ENCODE measurements at regions not wholly inside any gene's neighbourhood (a gene's known extent, or its start where the extent isn't known, plus 50 kb on each side); places are given as distances from the start of the nearest gene placed in this dataset.
"Not testable (repeated sequence)": the region's sequence is repeated elsewhere in the genome, so short reads cannot be mapped to it uniquely, and the experiment has no call there.

DNA sequence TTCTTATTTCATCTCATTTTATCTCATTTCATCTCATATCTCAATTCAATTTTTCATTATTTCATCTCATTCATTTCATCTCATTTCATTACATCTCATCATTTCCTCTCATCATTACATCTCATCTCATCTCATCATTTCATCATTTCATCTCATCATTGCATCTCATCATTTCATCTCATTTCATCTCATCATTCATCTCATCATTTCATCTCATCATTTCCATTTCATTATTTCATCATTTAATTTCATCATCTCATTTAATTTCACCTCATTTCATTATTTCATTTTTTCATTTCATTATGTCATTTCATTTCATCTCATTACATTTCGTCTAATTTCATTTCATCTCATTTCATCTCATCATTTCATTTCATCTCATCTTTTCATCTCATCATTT, 2867.8 kb downstream of the RPIA start:
- DNase-seq; H3K9me3 ChIP-seq (replicated peaks in 1 of 2; ENCODE audit: control insufficient read depth in 1 of 2, insufficient read depth in 1 of 2, low read length in 2 of 2); intact Hi-C loops (cut with micrococcal nuclease); H3K4me2 ChIP-seq (replicated peaks; ENCODE audit: extremely low read depth, low read length, poor library complexity, severe bottlenecking); H4K20me1 ChIP-seq (ENCODE audit: insufficient read depth, low read length); H3K79me2 ChIP-seq (ENCODE audit: insufficient read depth, low read length); H3K27ac Mint-ChIP-seq; H3K36me3 ChIP-seq (replicated peaks in 1 of 2; ENCODE audit: control insufficient read depth in 1 of 2, insufficient read depth in 2 of 2, low read length in 2 of 2); H3K9me3 Mint-ChIP-seq; H2AFZ ChIP-seq (ENCODE audit: insufficient read depth, low read depth, low read length, poor library complexity, severe bottlenecking); H3K4me1 ChIP-seq (ENCODE audit: control insufficient read depth in 1 of 2, insufficient read depth in 2 of 2, low read length in 2 of 2); H3K4me1 Mint-ChIP-seq; H3K27me3 ChIP-seq (ENCODE audit: control insufficient read depth in 2 of 2, insufficient read depth in 2 of 2, low read length in 2 of 2); H3K36me3 Mint-ChIP-seq; H3K9ac ChIP-seq (ENCODE audit: insufficient read depth, low read length, poor library complexity, severe bottlenecking); H3K27ac ChIP-seq (ENCODE audit: low read depth in 1 of 2, low read length in 2 of 2); H3K4me3 Mint-ChIP-seq; H3K27me3 Mint-ChIP-seq (ENCODE audit: low read depth in 3 of 3); H3K4me3 ChIP-seq (replicated peaks in 1 of 3; ENCODE audit: low read depth in 2 of 3, low read length in 3 of 3): not testable (repeated sequence)
- no CpG with 5 or more reads among the region's 1 CpG for WGBS (ENCODE audit: insufficient coverage)

GRCh38 chr2:91559886-91560614, 2868.6 kb downstream of the RPIA start:
- H3K27me3 Mint-ChIP-seq (ENCODE audit: low read depth in 3 of 3); H3K4me2 ChIP-seq (replicated peaks; ENCODE audit: extremely low read depth, low read length, poor library complexity, severe bottlenecking); H3K9ac ChIP-seq (ENCODE audit: insufficient read depth, low read length, poor library complexity, severe bottlenecking); H2AFZ ChIP-seq (ENCODE audit: insufficient read depth, low read depth, low read length, poor library complexity, severe bottlenecking); H3K4me3 Mint-ChIP-seq; H3K79me2 ChIP-seq (ENCODE audit: insufficient read depth, low read length); H3K9me3 ChIP-seq (replicated peaks in 1 of 2; ENCODE audit: control insufficient read depth in 1 of 2, insufficient read depth in 1 of 2, low read length in 2 of 2); H3K36me3 ChIP-seq (replicated peaks in 1 of 2; ENCODE audit: control insufficient read depth in 1 of 2, insufficient read depth in 2 of 2, low read length in 2 of 2); H3K27ac ChIP-seq (ENCODE audit: low read depth in 1 of 2, low read length in 2 of 2); H3K4me1 Mint-ChIP-seq; DNase-seq; H3K9me3 Mint-ChIP-seq; H4K20me1 ChIP-seq (ENCODE audit: insufficient read depth, low read length); intact Hi-C loops (cut with micrococcal nuclease); H3K27ac Mint-ChIP-seq; H3K4me1 ChIP-seq (ENCODE audit: control insufficient read depth in 1 of 2, insufficient read depth in 2 of 2, low read length in 2 of 2); H3K4me3 ChIP-seq (replicated peaks in 1 of 3; ENCODE audit: low read depth in 2 of 3, low read length in 3 of 3); H3K27me3 ChIP-seq (ENCODE audit: control insufficient read depth in 2 of 2, insufficient read depth in 2 of 2, low read length in 2 of 2); H3K36me3 Mint-ChIP-seq: not testable (repeated sequence)
- TF ChIP-seq, protein P1, sequence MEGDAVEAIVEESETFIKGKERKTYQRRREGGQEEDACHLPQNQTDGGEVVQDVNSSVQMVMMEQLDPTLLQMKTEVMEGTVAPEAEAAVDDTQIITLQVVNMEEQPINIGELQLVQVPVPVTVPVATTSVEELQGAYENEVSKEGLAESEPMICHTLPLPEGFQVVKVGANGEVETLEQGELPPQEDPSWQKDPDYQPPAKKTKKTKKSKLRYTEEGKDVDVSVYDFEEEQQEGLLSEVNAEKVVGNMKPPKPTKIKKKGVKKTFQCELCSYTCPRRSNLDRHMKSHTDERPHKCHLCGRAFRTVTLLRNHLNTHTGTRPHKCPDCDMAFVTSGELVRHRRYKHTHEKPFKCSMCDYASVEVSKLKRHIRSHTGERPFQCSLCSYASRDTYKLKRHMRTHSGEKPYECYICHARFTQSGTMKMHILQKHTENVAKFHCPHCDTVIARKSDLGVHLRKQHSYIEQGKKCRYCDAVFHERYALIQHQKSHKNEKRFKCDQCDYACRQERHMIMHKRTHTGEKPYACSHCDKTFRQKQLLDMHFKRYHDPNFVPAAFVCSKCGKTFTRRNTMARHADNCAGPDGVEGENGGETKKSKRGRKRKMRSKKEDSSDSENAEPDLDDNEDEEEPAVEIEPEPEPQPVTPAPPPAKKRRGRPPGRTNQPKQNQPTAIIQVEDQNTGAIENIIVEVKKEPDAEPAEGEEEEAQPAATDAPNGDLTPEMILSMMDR (IDR thresholded peaks at IDR 0.05) = peak; percentile 20

DNA sequence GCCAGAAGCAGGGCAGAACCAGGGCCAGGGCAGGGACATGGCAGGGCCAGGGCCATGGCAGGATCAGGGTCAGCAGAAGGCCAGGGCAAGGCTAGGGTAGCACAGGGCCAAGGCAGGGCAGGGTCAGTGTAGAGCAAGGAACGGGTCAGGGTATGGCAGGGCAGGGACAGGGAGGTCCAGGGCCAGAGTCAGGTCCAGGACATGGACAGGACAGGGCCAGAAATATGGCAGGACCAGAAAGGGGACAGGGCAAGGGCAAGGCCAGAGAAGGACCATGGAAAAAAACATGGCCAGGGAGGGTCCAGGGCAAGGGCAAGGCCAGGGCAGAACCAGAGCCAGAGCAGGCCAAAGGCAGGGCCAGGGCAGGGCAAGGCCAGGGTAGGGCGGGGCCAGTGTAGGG, 2870.7 kb downstream of the RPIA start:
- H3K4me2 ChIP-seq (replicated peaks; ENCODE audit: extremely low read depth, low read length, poor library complexity, severe bottlenecking); H3K9me3 Mint-ChIP-seq; H3K9me3 ChIP-seq (replicated peaks in 1 of 2; ENCODE audit: control insufficient read depth in 1 of 2, insufficient read depth in 1 of 2, low read length in 2 of 2); H3K36me3 Mint-ChIP-seq; H3K27ac ChIP-seq (ENCODE audit: low read depth in 1 of 2, low read length in 2 of 2); H3K9ac ChIP-seq (ENCODE audit: insufficient read depth, low read length, poor library complexity, severe bottlenecking); H3K4me1 ChIP-seq (ENCODE audit: control insufficient read depth in 1 of 2, insufficient read depth in 2 of 2, low read length in 2 of 2); DNase-seq; H4K20me1 ChIP-seq (ENCODE audit: insufficient read depth, low read length); H2AFZ ChIP-seq (ENCODE audit: insufficient read depth, low read depth, low read length, poor library complexity, severe bottlenecking); H3K27me3 ChIP-seq (ENCODE audit: control insufficient read depth in 2 of 2, insufficient read depth in 2 of 2, low read length in 2 of 2); intact Hi-C loops (cut with micrococcal nuclease); H3K27ac Mint-ChIP-seq; H3K79me2 ChIP-seq (ENCODE audit: insufficient read depth, low read length); H3K4me3 ChIP-seq (replicated peaks in 1 of 3; ENCODE audit: low read depth in 2 of 3, low read length in 3 of 3); H3K36me3 ChIP-seq (replicated peaks in 1 of 2; ENCODE audit: control insufficient read depth in 1 of 2, insufficient read depth in 2 of 2, low read length in 2 of 2); H3K4me1 Mint-ChIP-seq; H3K4me3 Mint-ChIP-seq; H3K27me3 Mint-ChIP-seq (ENCODE audit: low read depth in 3 of 3): not testable (repeated sequence)
- WGBS (ENCODE audit: insufficient coverage) = no CpG with 5 or more reads among the region's 2 CpGs

- H3K27ac Mint-ChIP-seq; H3K27me3 Mint-ChIP-seq (ENCODE audit: low read depth in 3 of 3); H3K9me3 ChIP-seq (replicated peaks in 1 of 2; ENCODE audit: control insufficient read depth in 1 of 2, insufficient read depth in 1 of 2, low read length in 2 of 2): not testable (repeated sequence)
These were observed 2873.2 kb downstream of the RPIA start for GRCh38 chr2:91564700-91565099.

More at GRCh38 chr2:91564700-91565099, 2873.2 kb downstream of the RPIA start:
- H3K27ac ChIP-seq (ENCODE audit: low read depth in 1 of 2, low read length in 2 of 2); H3K4me3 Mint-ChIP-seq; H3K9ac ChIP-seq (ENCODE audit: insufficient read depth, low read length, poor library complexity, severe bottlenecking); H3K9me3 Mint-ChIP-seq; H3K4me2 ChIP-seq (replicated peaks; ENCODE audit: extremely low read depth, low read length, poor library complexity, severe bottlenecking); H3K36me3 ChIP-seq (replicated peaks in 1 of 2; ENCODE audit: control insufficient read depth in 1 of 2, insufficient read depth in 2 of 2, low read length in 2 of 2); H4K20me1 ChIP-seq (ENCODE audit: insufficient read depth, low read length); DNase-seq; H3K4me1 Mint-ChIP-seq; H3K4me3 ChIP-seq (replicated peaks in 1 of 3; ENCODE audit: low read depth in 2 of 3, low read length in 3 of 3); H3K36me3 Mint-ChIP-seq; intact Hi-C loops (cut with micrococcal nuclease); H2AFZ ChIP-seq (ENCODE audit: insufficient read depth, low read depth, low read length, poor library complexity, severe bottlenecking); H3K27me3 ChIP-seq (ENCODE audit: control insufficient read depth in 2 of 2, insufficient read depth in 2 of 2, low read length in 2 of 2); H3K4me1 ChIP-seq (ENCODE audit: control insufficient read depth in 1 of 2, insufficient read depth in 2 of 2, low read length in 2 of 2); H3K79me2 ChIP-seq (ENCODE audit: insufficient read depth, low read length): not testable (repeated sequence)
- 87% methylated on average over 3 of the region's 3 CpGs for WGBS (ENCODE audit: insufficient coverage)
